GM10266 (cell line): ENCODE measurements at regions not wholly inside any gene's neighbourhood (a gene's known extent, or its start where the extent isn't known, plus 50 kb on each side); places are given as distances from the start of the nearest gene placed in this dataset.

Experiments used
- DNase-seq: peaks from one replicate; pipeline ENCODE4 v3.0.0; 2012; ENCODE audit errors: extremely low spot score
- TF ChIP-seq, protein P1 (sequence below): IDR thresholded peaks from 2 replicates; pipeline ENCODE4 v1.5.1; 2012; ENCODE audit warnings: mild to moderate bottlenecking, low read depth; ENCODE audit not compliant: control insufficient read depth, insufficient read depth; ENCODE audit errors: missing control alignments

DNA sequence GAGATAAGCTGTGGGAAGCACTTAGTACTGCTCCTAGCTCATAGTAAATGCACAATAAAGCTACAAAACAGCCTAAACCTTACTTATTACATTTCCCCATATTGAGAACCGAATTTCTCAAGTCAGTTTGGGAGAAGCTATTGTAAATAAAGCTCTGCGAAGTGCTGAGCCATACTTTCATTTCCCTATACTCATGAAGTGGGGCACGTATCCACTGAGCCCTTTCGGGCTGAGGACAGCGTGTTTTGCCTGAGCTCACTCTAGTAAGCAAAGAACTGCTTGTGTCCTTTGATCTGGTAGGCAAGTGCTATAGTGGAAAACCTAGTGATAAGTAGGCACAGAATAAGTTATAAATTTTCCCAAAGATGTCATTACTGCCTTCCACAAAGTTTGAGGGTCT is 165.0 kb downstream of the RSL24D1 start:
- TF ChIP-seq, protein P1, sequence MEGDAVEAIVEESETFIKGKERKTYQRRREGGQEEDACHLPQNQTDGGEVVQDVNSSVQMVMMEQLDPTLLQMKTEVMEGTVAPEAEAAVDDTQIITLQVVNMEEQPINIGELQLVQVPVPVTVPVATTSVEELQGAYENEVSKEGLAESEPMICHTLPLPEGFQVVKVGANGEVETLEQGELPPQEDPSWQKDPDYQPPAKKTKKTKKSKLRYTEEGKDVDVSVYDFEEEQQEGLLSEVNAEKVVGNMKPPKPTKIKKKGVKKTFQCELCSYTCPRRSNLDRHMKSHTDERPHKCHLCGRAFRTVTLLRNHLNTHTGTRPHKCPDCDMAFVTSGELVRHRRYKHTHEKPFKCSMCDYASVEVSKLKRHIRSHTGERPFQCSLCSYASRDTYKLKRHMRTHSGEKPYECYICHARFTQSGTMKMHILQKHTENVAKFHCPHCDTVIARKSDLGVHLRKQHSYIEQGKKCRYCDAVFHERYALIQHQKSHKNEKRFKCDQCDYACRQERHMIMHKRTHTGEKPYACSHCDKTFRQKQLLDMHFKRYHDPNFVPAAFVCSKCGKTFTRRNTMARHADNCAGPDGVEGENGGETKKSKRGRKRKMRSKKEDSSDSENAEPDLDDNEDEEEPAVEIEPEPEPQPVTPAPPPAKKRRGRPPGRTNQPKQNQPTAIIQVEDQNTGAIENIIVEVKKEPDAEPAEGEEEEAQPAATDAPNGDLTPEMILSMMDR, result no peak
- no peak for DNase-seq

DNA sequence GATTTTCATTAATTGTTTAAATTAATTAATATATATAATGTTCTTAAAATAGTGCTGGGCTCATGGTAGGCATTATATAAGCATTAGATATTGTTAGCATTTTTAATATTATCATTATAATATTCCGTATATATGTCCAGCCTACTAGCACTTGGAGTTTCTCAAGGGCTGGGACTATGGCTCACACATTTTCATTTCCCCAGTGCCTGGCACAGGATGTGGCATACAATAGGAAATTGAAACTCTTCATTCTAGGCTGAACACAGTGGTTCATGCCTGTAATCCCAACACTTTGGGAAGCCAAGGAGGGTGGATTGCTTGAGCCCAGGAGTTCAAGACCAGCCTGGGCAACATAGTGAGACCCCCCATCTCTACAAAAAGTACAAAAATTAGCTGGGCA is 170.4 kb downstream of the RSL24D1 start:
- TF ChIP-seq, protein P1, result no peak
- DNase-seq, result no peak

DNA sequence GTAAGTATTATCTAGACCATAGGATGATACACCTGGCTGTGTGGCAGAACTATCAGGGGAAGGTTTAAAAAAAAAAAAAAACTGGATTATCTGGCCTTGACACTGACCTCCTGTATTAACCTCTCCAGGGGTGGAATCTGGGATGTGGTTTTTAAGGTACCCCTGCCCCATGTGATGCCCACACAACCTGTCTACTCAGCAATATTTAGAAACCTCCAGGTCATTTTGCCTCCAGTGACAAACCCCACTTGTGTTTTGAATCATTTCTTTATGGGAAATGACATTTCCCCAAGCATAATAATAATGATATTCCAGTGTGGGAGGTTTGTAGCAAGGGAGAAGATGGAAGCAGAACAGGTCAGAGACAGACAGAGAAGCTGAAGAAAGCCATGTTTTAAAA is 179.1 kb downstream of the RSL24D1 start:
- DNase-seq, result no peak
- TF ChIP-seq, protein P1, result no peak

DNA sequence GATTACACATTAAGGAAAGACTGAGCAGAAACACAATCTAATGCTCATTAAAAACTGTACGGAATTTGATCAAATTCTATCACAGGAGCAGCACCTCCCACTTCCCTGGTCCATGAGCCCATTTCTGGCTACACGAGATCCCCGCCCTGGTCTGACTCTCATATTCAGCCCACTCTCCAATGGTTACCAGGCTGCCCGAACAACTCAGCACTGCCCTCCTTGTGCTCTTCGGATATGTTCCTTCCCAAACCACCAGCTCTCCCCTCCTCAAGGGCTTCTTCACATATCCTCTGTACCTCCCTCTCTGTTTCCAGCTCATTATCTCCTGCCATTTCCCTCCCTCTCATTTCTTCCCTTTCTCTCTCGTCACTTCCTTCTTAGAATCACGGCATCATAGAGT is 180.5 kb downstream of the RSL24D1 start:
- TF ChIP-seq, protein P1, result no peak
- DNase-seq, result no peak

DNA sequence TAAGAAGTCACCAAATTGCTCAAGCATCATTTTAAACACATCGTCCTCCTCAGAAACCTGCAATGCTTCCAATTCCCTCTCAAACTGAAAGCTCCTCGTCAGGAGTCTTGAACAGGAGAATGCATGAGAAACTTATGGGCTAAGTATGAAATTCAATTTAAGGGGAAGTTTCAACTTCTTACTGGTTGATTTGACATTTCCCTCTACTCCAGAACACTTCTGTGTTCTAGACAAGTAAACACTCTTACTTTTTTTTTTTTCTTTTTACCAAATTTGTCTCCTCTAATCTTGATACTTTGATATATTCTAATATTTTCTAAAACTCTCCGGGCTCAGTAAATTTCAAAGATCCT is 181.7 kb downstream of the RSL24D1 start:
- DNase-seq, result no peak
- TF ChIP-seq, protein P1, result no peak

DNA sequence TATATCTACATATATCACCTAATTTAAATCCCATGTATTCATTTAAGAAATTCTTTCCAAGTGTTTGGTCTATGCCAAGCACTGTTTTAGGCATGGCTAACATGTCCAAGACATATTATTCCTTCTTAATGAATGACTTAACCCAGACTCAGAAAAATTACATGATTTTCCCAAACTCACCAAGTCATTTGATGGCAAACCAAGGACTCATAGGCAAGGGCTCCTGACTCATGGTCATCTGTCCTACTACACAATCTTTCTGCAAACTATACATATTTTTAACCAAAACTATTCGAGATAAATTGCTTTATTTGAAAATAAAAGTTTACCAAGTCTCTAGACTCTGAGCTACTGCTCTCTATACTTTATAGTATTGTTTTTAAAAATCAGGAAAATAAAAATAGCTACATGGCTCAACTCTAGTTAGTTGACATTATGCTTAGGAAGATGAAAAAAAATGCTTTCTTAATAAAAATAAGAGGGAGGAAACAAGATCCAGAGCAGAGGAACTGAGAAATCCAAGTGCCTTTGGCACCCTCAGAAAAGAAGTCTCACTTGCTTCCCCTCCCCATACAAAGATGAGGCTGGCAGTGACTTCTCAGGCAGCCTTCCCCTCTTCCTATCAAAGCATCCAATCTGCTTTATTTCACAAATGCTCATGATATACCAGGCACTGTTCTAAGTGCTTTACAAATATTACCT is 182.2 kb downstream of the RSL24D1 start:
- TF ChIP-seq, protein P1, result no peak
- DNase-seq, result no peak

DNA sequence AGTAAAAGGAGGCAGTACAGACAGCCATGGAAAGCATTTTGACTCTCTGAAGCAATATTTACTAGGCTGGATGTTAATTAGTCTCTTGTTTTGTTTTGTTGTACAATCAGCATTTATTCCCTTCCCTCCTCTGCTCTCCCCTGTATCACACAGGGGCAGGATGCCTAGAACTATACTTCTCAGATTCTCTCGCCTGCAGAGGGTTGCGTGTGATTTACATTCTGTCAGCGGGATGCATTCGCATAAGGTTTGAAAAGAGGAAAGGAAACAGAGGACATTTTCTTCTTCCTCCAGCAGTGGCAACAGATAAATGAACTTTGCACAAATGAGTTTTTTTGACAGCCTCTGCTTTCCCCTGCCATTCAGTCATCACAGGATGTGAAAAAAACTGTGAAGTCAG is 188.3 kb downstream of the RSL24D1 start:
- DNase-seq, result no peak
- TF ChIP-seq, protein P1, result no peak
